GM18873 (cell line): ENCODE measurements at regions not wholly inside any gene's neighbourhood (a gene's known extent, or its start where the extent isn't known, plus 50 kb on each side); places are given as distances from the start of the nearest gene placed in this dataset.
"Not testable (repeated sequence)": the region's sequence is repeated elsewhere in the genome, so short reads cannot be mapped to it uniquely, and the experiment has no call there.

Source experiments
- ATAC-seq: cut with Tn5 transposase; IDR thresholded peaks from one replicate; pipeline ENCODE4 v1.9.1; 2021; ENCODE audit warnings: mild to moderate bottlenecking, moderate library complexity, moderate number of reproducible peaks; ENCODE audit not compliant: unreplicated experiment, low FRiP score

DNA sequence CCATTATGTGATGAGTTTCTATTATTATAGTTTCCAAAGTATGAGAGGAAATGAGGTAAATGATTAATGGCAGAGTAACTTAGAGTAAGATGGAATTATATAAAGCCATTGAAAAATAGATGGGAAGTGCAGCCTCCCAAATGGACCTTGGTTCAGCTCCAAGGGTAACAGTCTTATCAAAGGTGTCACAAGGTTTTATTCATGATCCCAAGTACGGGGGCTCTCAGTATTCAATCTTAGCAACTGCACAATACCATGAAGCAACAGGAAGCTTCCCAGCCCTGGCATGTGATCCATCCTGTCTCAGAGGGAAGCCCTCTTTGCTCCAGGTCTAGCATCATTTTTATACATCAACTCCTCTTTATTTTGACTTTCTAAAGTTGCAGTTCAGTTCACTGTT, 948.2 kb downstream of the GALC start:
- ATAC-seq: no peak

DNA sequence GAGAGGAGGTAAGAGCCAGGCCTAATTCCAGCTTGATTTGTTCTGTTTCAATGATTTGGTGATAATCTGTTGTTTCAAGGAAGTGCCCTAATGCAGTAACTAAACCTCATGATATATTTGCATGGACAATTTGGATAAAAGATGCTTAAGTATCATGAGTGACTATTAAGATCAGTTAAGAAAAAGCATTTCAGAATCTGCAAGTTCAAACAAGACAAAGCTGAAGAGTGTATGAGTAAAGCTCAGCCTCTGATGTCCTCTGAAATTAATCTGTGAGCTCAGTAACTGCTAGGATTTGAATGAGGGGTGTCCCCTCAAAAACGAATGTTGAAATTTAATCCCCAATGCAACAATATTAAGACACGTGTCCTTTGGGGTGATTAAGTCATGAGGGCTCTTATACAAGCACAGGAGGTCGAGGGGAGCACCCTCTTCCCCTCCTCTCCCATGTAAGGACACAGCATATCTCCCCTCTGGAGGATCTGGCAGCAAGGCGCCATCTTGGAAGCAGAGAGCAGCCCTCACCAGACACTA, 949.2 kb downstream of the GALC start:
- ATAC-seq: no peak

- no peak for ATAC-seq
These were observed 950.6 kb downstream of the GALC start for GRCh38 chr14:87042354-87042753.

DNA sequence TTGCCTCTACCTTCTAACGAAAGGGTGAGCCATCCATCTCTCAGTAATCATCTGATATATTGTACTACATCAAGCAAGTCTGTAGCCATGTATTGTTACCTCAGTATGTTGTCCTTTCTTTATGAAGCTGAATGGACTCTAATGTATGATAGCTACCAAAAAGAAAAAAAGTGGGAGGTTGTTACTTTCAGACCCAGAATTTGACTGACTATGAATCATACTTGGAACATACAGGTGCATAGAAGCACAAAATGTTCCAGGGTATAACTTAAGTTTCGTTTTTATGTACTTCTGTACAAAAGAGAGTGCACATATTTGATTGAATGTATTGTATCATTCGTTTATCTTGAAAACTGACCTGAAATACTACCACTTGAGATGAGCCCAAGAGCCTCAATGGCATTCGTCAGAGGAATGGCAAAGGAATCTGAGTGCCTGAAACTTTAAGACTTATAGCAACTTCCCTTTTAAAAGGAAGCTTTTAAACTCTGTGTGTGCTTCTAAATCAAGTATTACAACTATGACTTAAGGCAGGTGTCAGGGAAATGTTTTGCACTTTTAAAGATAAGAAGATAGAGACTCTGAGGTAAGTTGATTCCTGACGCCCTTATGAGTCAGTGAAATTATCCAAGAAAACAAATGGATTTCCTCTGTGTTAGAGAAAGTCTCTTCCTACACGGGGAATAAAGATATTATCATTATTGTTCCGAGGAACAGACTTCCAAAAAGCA, 951.5 kb downstream of the GALC start:
- no peak for ATAC-seq

GRCh38 chr14:87034680-87035079, 958.3 kb downstream of the GALC start:
- no peak for ATAC-seq

- no peak for ATAC-seq
These were observed 962.8 kb downstream of the GALC start for GRCh38 chr14:87030197-87030596.

DNA sequence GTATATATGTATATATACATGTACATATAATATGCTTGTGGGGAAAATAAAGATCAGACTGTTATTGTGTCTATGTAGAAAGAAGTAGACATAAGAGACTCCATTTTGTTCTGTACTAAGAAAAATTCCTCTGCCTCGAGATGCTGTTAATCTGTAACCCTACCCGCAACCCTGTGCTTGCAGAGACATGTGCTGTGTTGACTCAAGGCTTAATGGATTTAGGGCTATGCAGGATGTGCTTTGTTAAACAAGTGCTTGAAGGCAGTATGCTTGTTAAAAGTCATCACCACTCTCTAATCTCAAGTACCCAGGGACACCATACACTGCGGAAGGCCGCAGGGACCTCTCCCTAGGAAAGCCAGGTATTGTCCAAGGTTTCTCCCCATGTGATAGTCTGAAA, 972.9 kb downstream of the GALC start:
- ATAC-seq: not testable (repeated sequence)

- ATAC-seq: no peak
These were observed 974.7 kb downstream of the GALC start for GRCh38 chr14:87018294-87018693.

- no peak for ATAC-seq
These were observed 975.6 kb downstream of the GALC start for GRCh38 chr14:87017335-87017734.

DNA sequence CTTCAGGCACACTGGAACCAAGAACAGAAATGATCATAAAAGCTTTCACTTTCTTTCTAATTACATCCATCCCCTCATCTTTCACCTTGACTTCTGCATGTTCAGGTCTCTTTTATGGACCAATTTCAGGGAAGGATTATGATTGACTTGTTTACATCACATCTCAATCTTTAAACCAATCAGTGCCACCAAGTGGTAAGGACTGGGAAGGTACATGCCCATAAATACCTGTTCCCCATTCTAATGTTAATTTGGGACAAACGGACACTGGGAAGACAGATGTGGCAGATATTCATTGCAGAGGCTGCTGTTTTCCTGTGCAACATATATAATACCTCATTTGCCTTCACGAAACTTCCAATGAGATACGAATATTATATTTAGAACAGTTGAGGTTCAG, 978.1 kb downstream of the GALC start:
- no peak for ATAC-seq

DNA sequence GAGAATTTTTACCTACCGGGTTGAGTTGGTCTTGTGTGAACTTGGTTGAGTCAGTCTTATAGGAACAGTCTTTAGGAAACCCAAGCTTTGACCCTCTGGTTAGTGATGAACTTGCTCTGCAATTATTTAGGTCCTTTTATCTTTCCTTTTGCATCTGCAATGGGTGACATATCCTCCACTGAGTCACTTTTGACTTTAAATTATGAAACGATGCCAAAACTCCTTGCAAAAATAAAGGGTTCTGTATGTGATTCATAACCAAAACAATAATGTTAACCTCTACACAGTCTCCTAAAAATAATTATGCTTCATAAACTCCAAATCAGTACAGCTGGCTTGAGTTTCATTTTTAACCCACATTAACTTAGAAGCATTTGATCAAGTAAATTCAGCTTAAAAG, 979.4 kb downstream of the GALC start:
- ATAC-seq: no peak

GRCh38 chr14:87008965-87009364, 984.0 kb downstream of the GALC start:
- no peak for ATAC-seq

- no peak for ATAC-seq
These were observed 987.7 kb downstream of the GALC start for GRCh38 chr14:87005280-87005679.

DNA sequence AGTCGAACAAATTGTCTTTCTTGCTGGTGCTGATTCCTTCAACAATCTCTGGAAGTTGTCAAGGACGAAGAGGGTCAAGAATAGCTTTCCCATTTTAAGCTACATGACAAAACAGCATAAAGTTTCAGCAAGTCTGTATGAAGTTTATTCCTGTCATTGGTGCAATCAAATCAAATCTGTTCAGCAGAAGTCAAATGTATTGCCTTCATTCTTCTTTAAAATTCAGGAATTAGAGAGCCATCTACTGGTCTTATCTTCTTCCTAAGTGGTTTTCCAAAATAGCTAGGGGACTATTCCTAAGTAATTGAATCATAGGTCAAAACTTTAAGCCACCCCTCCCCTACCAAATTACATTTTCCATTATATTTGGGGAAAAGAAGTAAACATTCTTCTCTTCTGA, 990.2 kb downstream of the GALC start:
- no peak for ATAC-seq

DNA sequence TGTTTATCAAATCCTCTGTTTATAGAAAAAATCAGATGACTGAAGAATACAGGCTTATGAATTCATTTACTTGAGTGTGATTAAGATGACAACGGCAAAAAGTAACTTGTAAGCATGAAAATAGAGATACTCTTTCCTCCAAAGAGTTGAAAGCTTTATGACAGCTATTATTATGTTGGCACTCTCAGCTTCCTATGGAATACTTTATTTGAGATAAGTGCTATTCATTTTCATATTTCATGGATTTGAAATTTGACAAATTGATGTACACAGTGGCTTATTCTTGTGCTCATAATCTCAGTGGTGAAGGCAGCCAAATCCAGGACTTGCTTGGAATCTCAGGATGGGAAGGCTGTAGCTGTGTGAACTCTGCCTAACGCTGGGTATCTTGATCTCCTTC, 991.6 kb downstream of the GALC start:
- no peak for ATAC-seq

GRCh38 chr14:87000081-87000480, 992.9 kb downstream of the GALC start:
- no peak for ATAC-seq

DNA sequence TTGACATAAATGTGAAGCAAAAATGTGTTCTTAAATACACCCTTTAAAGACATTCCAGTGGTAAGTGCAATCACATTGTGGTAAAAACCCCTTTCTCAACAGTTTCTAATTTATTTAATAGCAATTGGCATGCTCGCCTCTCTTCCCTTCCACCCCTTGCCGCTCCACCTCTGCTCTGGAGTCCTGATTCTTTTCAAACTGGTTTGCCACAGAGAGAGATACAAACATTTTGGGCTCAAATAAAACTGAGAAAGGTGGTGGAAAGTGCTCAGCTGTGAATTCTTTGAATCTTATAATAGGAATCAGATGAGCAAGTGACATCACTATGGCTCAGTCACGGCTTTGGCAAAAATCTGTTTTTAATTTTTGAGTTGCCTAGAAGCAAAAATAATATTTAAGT, 993.9 kb downstream of the GALC start:
- no peak for ATAC-seq

DNA sequence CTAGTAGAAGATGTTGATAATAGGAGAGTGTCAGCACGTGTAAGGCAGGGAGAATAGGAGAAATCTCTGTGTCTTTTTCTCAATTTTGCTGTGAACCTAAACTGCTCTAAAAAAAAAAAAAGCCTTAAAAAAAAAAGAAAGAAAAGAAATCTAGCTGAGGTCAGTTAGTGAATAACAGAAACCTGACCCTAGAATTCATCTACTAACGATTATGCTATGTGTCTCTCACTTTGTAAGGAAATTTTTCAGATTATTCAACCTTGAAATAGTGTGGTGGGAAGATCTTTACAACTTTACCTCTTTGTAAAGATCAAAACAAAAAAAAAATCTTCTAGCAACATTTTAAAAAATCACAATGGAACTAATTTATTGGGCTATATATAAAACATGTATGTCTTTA, 995.7 kb downstream of the GALC start:
- ATAC-seq: no peak

- no peak for ATAC-seq
These were observed 1002.6 kb downstream of the GALC start for GRCh38 chr14:86990396-86990795.

DNA sequence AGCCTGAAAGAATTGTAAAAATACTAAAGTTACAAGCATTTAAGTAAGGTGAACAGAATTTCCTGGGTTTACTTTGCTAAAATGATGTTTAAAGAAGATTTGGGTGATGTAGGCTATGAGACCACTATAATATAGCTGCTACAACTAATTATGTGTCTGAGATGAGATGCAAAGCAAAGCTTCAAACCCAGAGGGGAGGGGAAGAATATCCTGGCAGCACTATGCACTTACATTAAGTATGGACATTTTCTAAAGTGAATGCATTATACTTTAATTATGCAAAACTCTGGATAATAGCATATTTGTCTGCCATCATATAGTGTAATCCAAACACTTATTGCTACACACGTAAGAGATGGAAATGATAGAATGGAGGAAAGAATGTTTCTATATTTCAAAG, 1003.7 kb downstream of the GALC start:
- ATAC-seq: no peak

- no peak for ATAC-seq
These were observed 1005.0 kb downstream of the GALC start for GRCh38 chr14:86987966-86988365.

GRCh38 chr14:86973177-86973576, 1019.8 kb downstream of the GALC start:
- no peak for ATAC-seq

GRCh38 chr14:86971292-86971691, 1021.7 kb downstream of the GALC start:
- no peak for ATAC-seq
